Testis (tissue), 2 donors: ENCODE measurements at regions not wholly inside any gene's neighbourhood (a gene's known extent, or its start where the extent isn't known, plus 50 kb on each side); places are given as distances from the start of the nearest gene placed in this dataset.

Experiments used
- POLR2A ChIP-seq: fragments of 450-650 bp; IDR thresholded peaks from one replicate; pipeline ENCODE4 v1.6.1; 2017; ENCODE audit warnings: antibody characterized with exemption, mild to moderate bottlenecking, moderate library complexity
- TF ChIP-seq, protein P1 (sequence below), 3 experiments: fragments of 450-650 bp in 2 of 3; fragments of 200-600 bp in 1 of 3; sonication (generic) in 1 of 3; IDR thresholded peaks; one replicate each; pipeline ENCODE4 v1.5.1; 2016 to 2019; ENCODE audit warnings: antibody characterized with exemption in 3 of 3, mild to moderate bottlenecking in 2 of 3, moderate library complexity in 1 of 3

DNA sequence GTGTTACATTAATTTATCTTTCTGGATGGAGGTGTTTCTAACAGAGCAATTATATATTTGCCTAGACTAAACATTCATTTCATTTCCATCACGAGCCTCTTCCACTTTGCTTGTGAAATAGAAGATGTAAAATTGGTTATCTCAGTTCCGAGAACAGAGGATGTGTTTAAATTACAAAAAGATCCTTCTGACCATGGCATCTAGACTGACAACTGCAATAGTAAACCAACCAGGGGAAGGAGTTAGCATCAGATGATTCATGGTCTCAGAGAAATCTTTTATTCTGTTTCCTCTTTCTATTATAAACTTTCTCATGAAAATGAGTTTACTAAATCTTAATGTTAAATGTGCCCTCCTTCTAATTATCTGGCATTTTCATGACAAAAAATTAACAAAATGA is 149.8 kb upstream of the WDR11 start:
- TF ChIP-seq, protein P1, sequence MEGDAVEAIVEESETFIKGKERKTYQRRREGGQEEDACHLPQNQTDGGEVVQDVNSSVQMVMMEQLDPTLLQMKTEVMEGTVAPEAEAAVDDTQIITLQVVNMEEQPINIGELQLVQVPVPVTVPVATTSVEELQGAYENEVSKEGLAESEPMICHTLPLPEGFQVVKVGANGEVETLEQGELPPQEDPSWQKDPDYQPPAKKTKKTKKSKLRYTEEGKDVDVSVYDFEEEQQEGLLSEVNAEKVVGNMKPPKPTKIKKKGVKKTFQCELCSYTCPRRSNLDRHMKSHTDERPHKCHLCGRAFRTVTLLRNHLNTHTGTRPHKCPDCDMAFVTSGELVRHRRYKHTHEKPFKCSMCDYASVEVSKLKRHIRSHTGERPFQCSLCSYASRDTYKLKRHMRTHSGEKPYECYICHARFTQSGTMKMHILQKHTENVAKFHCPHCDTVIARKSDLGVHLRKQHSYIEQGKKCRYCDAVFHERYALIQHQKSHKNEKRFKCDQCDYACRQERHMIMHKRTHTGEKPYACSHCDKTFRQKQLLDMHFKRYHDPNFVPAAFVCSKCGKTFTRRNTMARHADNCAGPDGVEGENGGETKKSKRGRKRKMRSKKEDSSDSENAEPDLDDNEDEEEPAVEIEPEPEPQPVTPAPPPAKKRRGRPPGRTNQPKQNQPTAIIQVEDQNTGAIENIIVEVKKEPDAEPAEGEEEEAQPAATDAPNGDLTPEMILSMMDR (IDR thresholded peaks at IDR 0.05), result no peak
- no peak for TF ChIP-seq POLR2A
